HL-60 (cell line): ENCODE measurements at regions not wholly inside any gene's neighbourhood (a gene's known extent, or its start where the extent isn't known, plus 50 kb on each side); places are given as distances from the start of the nearest gene placed in this dataset.

Experiments
- CTCF ChIP-seq: IDR thresholded peaks from one replicate; pipeline ENCODE4 v1.5.1; 2011; ENCODE audit warnings: low read length, control low read depth, inconsistent platforms; ENCODE audit not compliant: insufficient read depth
- GABPA ChIP-seq: IDR thresholded peaks from 2 replicates; pipeline ENCODE4 v1.6.1; 2012; ENCODE audit warnings: low read depth
- POLR2AphosphoS5 ChIP-seq: IDR thresholded peaks from 2 replicates; pipeline ENCODE4 v1.6.1; 2012; ENCODE audit warnings: low read depth

DNA sequence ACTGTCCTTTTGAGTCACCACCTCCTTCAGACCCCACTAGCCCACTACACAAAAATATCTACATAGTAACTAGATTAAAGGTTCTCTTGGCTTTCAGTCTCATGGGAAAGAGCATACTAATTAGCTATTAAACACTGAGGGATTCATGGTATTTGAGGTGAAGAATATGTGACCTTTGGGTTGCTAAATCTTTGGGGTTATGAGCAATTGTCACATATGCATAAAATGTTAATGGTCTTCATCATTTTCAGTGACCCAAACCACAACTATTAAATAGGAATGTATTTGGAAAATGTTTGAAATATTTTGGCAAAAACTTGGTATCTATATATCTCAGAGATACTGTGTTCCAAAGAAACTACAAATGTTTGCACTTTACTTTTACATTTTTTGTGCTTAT is 365.1 kb downstream of the MAGEB5 start:
- TF ChIP-seq CTCF = no peak
- TF ChIP-seq GABPA = no peak
- TF ChIP-seq POLR2AphosphoS5 = no peak
